Medulla oblongata (tissue), 1 donor: ENCODE measurements at regions not wholly inside any gene's neighbourhood (a gene's known extent, or its start where the extent isn't known, plus 50 kb on each side); places are given as distances from the start of the nearest gene placed in this dataset.

ENCODE experiments used
- DNase-seq: peaks from one replicate; pipeline ENCODE4 v3.0.0-alpha.2; 2015; ENCODE audit errors: extremely low spot score

- DNase-seq: no peak
These were observed 830.9 kb upstream of the WWC1 start for GRCh38 chr5:167460449-167461020.

- DNase-seq: no peak
These were observed 827.5 kb upstream of the WWC1 start for GRCh38 chr5:167463939-167464338.

- no peak for DNase-seq
These were observed 824.5 kb upstream of the WWC1 start for GRCh38 chr5:167466992-167467391.

GRCh38 chr5:167472566-167473108 is 818.8 kb upstream of the WWC1 start:
- no peak for DNase-seq

GRCh38 chr5:167478188-167478587 is 813.3 kb upstream of the WWC1 start:
- no peak for DNase-seq

- DNase-seq: no peak
These were observed 811.7 kb upstream of the WWC1 start for GRCh38 chr5:167479779-167480178.

- no peak for DNase-seq
These were observed 810.1 kb upstream of the WWC1 start for GRCh38 chr5:167481345-167481744.

- no peak for DNase-seq
These were observed 808.9 kb upstream of the WWC1 start for GRCh38 chr5:167482555-167482954.

- no peak for DNase-seq
These were observed 806.2 kb upstream of the WWC1 start for GRCh38 chr5:167485061-167485774.

- no peak for DNase-seq
These were observed 803.1 kb upstream of the WWC1 start for GRCh38 chr5:167488371-167488770.

- no peak for DNase-seq
These were observed 802.2 kb upstream of the WWC1 start for GRCh38 chr5:167489202-167489601.

GRCh38 chr5:167503926-167504720 is 787.3 kb upstream of the WWC1 start:
- no peak for DNase-seq

GRCh38 chr5:167507463-167508233 is 783.8 kb upstream of the WWC1 start:
- no peak for DNase-seq

GRCh38 chr5:167509076-167509475 is 782.4 kb upstream of the WWC1 start:
- no peak for DNase-seq

- no peak for DNase-seq
These were observed 780.2 kb upstream of the WWC1 start for GRCh38 chr5:167511276-167511675.

GRCh38 chr5:167512111-167512510 is 779.3 kb upstream of the WWC1 start:
- DNase-seq: no peak

GRCh38 chr5:167513381-167513780 is 778.1 kb upstream of the WWC1 start:
- no peak for DNase-seq

GRCh38 chr5:167514461-167514860 is 777.0 kb upstream of the WWC1 start:
- DNase-seq: no peak

GRCh38 chr5:167525004-167525403 is 766.4 kb upstream of the WWC1 start:
- DNase-seq: no peak

- no peak for DNase-seq
These were observed 762.8 kb upstream of the WWC1 start for GRCh38 chr5:167528651-167529050.

- no peak for DNase-seq
These were observed 760.9 kb upstream of the WWC1 start for GRCh38 chr5:167530548-167530947.
